Endodermal cell (in vitro differentiated cells): ENCODE measurements at regions not wholly inside any gene's neighbourhood (a gene's known extent, or its start where the extent isn't known, plus 50 kb on each side); places are given as distances from the start of the nearest gene placed in this dataset.

Source experiments
- DNase-seq: peaks from one replicate; pipeline ENCODE4 v3.0.0-alpha.2; 2017
- H3K27ac ChIP-seq: 2 replicates; pipeline ENCODE4 v1.5.1; 2013; ENCODE audit warnings: mild to moderate bottlenecking, low read depth, low read length, moderate library complexity
- H3K27me3 ChIP-seq: 2 replicates; pipeline ENCODE4 v1.6.1; 2013; ENCODE audit warnings: mild to moderate bottlenecking, low read length, moderate library complexity; ENCODE audit not compliant: insufficient read depth, control insufficient read depth, poor library complexity, severe bottlenecking
- H3K36me3 ChIP-seq: 2 replicates; pipeline ENCODE4 v1.7.0; 2013; ENCODE audit warnings: mild to moderate bottlenecking, low read length, moderate library complexity; ENCODE audit not compliant: control insufficient read depth, insufficient read depth
- H3K4me1 ChIP-seq: one replicate; pipeline ENCODE4 v1.7.0; 2013; ENCODE audit warnings: low read length; ENCODE audit not compliant: control insufficient read depth, insufficient read depth
- H3K4me3 ChIP-seq: 2 replicates; pipeline ENCODE4 v1.5.1; 2013; ENCODE audit warnings: mild to moderate bottlenecking, low read length, moderate library complexity
- H3K9ac ChIP-seq: 2 replicates; pipeline ENCODE4 v1.6.1; 2013; ENCODE audit warnings: mild to moderate bottlenecking, low read length, moderate library complexity; ENCODE audit not compliant: poor library complexity, severe bottlenecking; ENCODE audit errors: extremely low read depth
- H3K9me3 ChIP-seq: 2 replicates; pipeline ENCODE4 v1.6.1; 2013; ENCODE audit warnings: mild to moderate bottlenecking, low read length, moderate library complexity; ENCODE audit not compliant: control insufficient read depth
- H3K27ac Mint-ChIP-seq: 2 replicates; pipeline ENCODE4 v1.8.0; 2020; ENCODE audit warnings: mixed read lengths
- H3K27me3 Mint-ChIP-seq: 2 replicates; pipeline ENCODE4 v1.8.0; 2021; ENCODE audit warnings: mild to moderate bottlenecking, mixed read lengths; ENCODE audit not compliant: insufficient read depth
- H3K36me3 Mint-ChIP-seq: 2 replicates; pipeline ENCODE4 v1.8.0; 2020; ENCODE audit warnings: low read depth, mixed read lengths
- H3K4me1 Mint-ChIP-seq: 2 replicates; pipeline ENCODE4 v1.8.0; 2020; ENCODE audit warnings: mixed read lengths
- H3K4me3 Mint-ChIP-seq: 2 replicates; pipeline ENCODE4 v1.8.0; 2020; ENCODE audit warnings: mild to moderate bottlenecking, moderate library complexity, mixed read lengths
- H3K9me3 Mint-ChIP-seq: 2 replicates; pipeline ENCODE4 v1.8.0; 2020; ENCODE audit warnings: mild to moderate bottlenecking, mixed read lengths
- CTCF ChIP-seq: fragments of 200-600 bp; sonication (generic); conservative IDR thresholded peaks from 2 replicates; pipeline ENCODE4 v1.5.0; 2021; ENCODE audit warnings: antibody characterized with exemption, mild to moderate bottlenecking
- WGBS, 2 experiments: methylation state at CpG; one replicate each; pipeline versions ENCODE4 v1.1.5 to v1.1.7; 2013; ENCODE audit warnings: missing lambda C conversion rate in 2 of 2, mixed read lengths in 1 of 2; ENCODE audit not compliant: insufficient coverage in 1 of 2, insufficient read length in 1 of 2; 5-methylcytosine and 5-hydroxymethylcytosine counted together

- 83 to 89% methylated on average over 2 to 8 of the region's 9 CpGs for WGBS, 2 experiments
- no peak overlapping the region for H3K27ac ChIP-seq
- no peak overlapping the region for H3K9ac ChIP-seq
These were observed 126.0 kb downstream of the FOXD1 start for GRCh38 chr5:73322437-73323076.

GRCh38 chr5:73321757-73322436 is 126.7 kb downstream of the FOXD1 start:
- Mint-ChIP-seq H3K4me3 (no peak overlapping the region), H3K9me3 (no peaks in the 10 kb centered on the region), H3K4me1 (peaks cover 19% of the 10 kb centered on the region), H3K36me3 (no peaks in the 10 kb centered on the region), H3K27me3 (no peaks in the 10 kb centered on the region), H3K27ac (no peak overlapping the region)
- Histone ChIP-seq H3K4me3 (no peak overlapping the region), H3K36me3 (no peaks in the 10 kb centered on the region), H3K9ac (no peak overlapping the region), H3K9me3 (no peaks in the 10 kb centered on the region), H3K27ac (no peak overlapping the region), H3K4me1 (no peaks in the 10 kb centered on the region), H3K27me3 (no peaks in the 10 kb centered on the region)
- 69 to 78% methylated on average over 1 to 5 of the region's 5 CpGs for WGBS, 2 experiments
- no peak for DNase-seq
- TF ChIP-seq CTCF: no peak

More at GRCh38 chr5:73322437-73323076, 126.0 kb downstream of the FOXD1 start:
- Histone ChIP-seq H3K9me3 (no peaks in the 10 kb centered on the region), H3K36me3 (no peaks in the 10 kb centered on the region), H3K27me3 (no peaks in the 10 kb centered on the region), H3K4me3 (no peak overlapping the region), H3K4me1 (no peaks in the 10 kb centered on the region)
- no peak for DNase-seq
- H3K27me3 Mint-ChIP-seq: no peaks in the 10 kb centered on the region
- peaks cover 22% of the 10 kb centered on the region for H3K4me1 Mint-ChIP-seq
- no peak for TF ChIP-seq CTCF
- H3K27ac Mint-ChIP-seq: no peak overlapping the region
- no peak overlapping the region for H3K4me3 Mint-ChIP-seq
- no peaks in the 10 kb centered on the region for H3K9me3 Mint-ChIP-seq
- no peaks in the 10 kb centered on the region for H3K36me3 Mint-ChIP-seq

GRCh38 chr5:73319036-73319435 is 129.5 kb downstream of the FOXD1 start:
- H3K27me3 Mint-ChIP-seq: peaks cover 6% of the 10 kb centered on the region
- H3K27ac Mint-ChIP-seq: no peak overlapping the region
- no peak overlapping the region for H3K4me3 Mint-ChIP-seq
- DNase-seq: no peak
- Histone ChIP-seq H3K9me3 (no peaks in the 10 kb centered on the region), H3K27ac (no peak overlapping the region), H3K9ac (no peak overlapping the region), H3K4me1 (no peaks in the 10 kb centered on the region), H3K27me3 (no peaks in the 10 kb centered on the region), H3K4me3 (no peak overlapping the region), H3K36me3 (no peaks in the 10 kb centered on the region)
- H3K4me1 Mint-ChIP-seq: peaks cover 11% of the 10 kb centered on the region
- no peak for TF ChIP-seq CTCF
- H3K9me3 Mint-ChIP-seq: no peaks in the 10 kb centered on the region
- WGBS, 2 experiments: 95 to 96% methylated on average over 5 to 6 of the region's 6 CpGs
- H3K36me3 Mint-ChIP-seq: no peaks in the 10 kb centered on the region
